H1 (cell line): ENCODE measurements at regions not wholly inside any gene's neighbourhood (a gene's known extent, or its start where the extent isn't known, plus 50 kb on each side); places are given as distances from the start of the nearest gene placed in this dataset.

Source experiments
- CHD7 ChIP-seq: fragments of 300-600 bp; sonication (generic); IDR thresholded peaks from 2 replicates; pipeline ENCODE4 v1.7.1; 2012; ENCODE audit warnings: low read length, moderate library complexity, mild to moderate bottlenecking, inconsistent platforms; ENCODE audit not compliant: insufficient replicate concordance

- no peak for TF ChIP-seq CHD7
Observed at GRCh38 chr5:116872486-116872885, 297.9 kb upstream of the SEMA6A start (continued).
